ENCODE measurements at regions not wholly inside any gene's neighbourhood (a gene's known extent, or its start where the extent isn't known, plus 50 kb on each side); places are given as distances from the start of the nearest gene placed in this dataset.
"Not testable (repeated sequence)": the region's sequence is repeated elsewhere in the genome, so short reads cannot be mapped to it uniquely, and the experiment has no call there.

DNA sequence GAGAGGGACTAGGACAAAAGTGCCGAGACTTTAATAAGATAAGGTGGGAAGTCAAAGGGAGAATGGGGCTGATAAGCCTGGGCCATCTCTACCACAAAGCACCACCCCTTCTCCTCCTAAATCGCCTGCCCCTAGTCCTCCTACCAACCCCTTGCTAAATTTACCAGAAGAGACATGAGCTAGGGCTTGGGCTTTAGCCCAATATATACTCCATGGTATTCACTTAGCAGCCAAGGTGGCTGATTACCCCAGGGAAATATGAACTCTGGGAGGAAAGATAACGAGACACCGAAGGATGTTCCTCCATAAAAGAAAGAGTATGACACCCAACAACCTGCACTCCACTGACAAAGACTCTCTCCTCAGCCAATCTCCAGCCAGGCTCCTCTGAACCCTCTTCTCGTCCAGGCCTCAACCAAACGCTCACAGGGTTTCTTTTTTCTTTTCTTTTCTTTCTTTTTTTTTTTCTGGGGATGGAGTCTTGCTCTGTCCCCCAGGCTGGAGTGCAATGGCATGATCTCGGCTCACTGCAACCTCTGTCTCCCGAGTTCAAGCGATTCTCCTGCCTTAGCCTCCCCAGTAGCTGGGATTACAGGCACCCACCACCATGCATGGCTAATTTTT, 610.2 kb downstream of the UQCRFS1 start:
- no peak for DNase-seq (ENCODE audit: low read depth)

DNA sequence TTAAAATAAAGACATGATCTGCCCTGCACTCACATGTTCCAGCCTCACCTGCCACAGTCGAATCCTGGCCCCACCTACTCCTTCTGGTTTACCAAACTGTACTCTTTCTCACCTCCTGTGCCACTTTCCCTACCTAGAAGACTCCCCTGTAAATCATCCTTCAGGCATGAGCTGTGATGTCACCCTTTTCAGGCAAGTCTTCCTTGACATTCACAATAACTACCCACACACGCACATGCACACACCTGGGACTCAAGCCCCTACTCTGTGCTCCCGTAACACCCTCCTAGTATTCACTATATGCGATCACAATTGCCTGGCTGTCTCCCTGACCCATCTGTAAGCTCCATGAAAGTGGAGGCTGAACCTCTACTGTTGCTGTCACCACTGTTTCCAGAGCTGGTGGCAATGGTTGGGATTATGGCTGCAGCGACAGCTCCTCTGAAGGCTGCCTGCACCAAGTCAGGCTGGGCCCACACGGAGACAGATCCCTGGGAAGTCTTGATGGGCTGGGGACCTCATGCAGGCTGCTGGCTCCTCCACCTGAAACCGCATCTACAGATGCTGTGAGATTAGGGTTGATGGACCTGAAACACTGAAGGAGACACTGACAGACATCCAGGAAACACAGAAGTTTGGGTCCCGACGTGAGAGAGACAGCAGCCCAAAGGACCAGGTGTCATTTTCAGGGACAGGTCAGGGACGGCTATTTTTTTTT, 611.1 kb downstream of the UQCRFS1 start:
- DNase-seq (ENCODE audit: low read depth), result no peak

DNA sequence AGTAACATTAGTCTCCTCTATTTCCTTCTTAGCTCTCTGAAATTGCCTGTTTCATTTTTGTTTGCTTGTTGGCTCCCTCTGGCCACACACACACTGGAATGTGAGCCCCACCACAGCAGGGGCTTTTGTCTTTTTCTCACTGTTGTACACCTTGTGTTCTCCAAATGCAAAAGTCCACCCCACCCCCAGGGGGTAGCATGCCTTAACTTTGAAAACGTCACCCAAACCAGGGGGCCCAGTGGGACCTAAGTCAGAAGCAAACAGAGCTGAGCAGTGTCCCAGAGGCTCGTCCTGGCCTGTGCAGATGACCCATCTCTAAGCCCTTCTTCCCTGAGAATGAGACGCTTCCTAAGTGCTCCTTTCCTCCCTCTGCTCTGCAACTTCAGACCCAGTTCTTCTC, 614.1 kb downstream of the UQCRFS1 start:
- DNase-seq (ENCODE audit: low read depth), result no peak

DNA sequence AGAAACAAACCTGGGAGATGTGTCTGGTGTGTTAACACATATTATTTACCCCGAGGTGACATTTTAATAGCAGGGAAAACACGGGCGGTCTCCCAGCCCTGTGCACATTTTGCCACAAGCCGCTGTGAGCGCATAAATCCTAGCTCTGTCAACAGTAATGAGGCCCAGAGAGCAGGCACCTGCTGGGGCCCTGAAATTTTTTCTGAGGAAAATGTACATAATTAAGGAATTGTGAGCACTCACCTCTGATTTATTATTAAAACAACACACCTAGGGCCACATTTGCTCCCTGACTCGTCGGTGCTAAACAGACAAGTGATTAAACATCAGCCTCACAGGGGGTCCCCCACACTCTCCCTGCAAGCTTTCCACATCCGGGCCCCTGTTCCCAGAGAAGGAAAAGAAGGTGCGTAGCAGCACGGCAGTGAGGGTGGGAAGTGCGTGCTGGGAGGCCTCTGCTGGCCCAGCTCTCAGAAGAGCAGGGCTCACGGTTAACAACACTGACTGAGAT, 616.3 kb downstream of the UQCRFS1 start:
- DNase-seq (ENCODE audit: low read depth), result no peak

DNA sequence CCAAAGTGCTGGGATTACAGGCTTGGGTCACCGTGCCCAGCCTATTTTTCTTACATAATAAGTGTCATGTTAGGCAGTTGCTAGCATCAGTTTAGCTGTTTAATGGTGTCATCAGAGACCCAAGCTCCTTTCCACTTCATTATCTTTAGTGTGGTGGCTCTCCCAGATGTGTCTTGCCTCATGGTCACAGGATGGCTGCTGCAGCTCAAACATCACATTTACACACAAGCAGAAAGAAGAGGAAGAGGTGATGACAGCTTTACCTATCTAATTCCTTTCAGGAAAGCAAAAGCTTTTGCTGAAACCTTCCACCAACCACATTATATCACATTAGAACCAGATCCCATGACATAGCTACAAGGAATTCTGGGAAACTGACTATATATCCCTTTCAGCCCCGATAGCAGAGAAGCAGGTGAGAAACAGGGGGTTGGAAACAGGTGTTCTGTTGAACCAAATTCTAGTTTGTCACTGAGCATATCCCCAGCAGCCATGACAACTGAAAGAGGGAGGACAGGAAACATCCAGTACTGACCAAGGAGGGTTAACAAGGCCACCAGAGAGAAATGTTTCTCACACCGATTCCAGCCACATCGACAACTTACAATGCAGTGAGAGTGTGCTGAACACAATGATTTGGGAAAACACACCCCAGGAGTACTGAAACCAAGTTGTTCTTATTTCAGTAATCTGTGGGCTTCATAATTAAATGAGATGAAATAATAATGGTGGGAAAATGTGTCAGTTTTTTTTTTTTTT, 617.0 kb downstream of the UQCRFS1 start:
- no peak for DNase-seq (ENCODE audit: low read depth)

DNA sequence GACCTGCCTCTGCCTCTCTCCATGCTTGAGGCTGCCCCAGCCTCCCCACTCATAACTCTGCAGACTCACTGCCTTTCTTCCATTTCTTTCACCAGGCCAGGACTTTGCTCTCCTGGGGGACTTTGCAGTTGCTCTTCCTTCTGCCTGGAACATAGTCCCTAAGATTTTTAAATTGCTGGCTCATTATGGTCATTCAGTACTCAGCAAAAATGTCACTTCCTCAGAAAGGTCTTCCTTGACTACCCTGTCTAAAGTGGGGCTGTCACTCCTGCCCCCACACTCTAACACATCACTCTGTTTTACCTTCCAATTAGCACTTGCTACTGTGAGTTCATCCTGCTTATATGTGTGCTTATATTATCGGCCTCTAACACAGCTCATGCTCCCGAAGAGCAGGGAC, 618.2 kb downstream of the UQCRFS1 start:
- no peak for DNase-seq (ENCODE audit: low read depth)

DNA sequence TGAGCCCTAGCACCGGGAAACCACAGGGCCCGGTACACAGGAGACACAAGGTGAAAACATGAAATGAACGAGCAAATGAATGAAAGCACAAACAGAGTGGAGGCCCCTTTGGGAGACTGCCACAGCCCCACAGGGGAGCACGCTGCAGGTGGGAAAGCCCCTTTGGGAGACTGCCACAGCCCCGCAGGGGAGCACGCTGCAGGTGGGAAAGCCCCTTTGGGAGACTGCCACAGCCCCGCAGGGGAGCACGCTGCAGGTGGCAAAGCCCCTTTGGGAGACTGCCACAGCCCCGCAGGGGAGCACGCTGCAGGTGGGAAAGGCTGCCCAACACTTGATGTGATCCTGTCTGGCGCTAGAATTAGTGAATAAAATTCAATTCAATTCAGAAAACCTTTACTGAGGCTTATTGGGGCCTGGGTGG, 623.0 kb downstream of the UQCRFS1 start:
- not testable (repeated sequence) for DNase-seq (ENCODE audit: low read depth)

DNA sequence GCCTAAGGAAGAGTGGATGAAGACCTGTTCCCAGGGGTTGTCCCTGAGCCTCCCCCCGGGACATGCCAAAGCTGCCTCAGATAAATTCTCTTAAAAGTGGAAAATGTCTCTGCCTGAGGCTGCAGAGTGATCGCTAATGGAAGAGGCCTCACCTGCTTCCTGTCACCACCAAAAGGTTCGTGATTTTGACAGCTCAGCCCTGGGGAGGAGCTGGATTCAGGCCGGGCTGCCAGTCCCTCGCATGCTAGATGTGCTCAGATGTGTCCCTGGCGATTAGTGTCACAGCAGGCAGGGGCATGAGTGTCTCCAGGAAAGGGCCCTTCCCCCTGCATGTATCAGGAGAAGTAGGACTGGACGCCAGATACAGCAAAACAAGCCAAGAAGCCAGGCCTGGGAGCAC, 626.5 kb downstream of the UQCRFS1 start:
- no peak for DNase-seq (ENCODE audit: low read depth)

DNA sequence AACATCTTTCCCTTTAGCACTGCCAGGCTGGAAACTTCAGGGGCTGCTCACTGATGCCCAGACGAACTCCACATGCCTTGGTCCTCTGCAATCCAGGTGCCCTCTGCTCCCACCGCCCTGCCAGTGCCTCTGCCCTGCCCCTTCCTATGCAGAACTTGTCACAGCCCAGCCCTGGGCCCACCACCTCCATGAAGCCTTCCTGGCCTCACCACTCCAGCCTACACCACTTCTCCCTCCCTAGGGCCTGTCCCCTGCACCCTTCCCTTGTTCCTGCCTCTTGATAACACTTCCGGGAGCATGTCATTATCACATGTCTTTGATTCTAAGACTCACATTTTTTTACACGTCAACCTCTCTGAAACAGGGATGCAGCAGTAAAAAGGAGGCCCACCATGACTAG, 627.2 kb downstream of the UQCRFS1 start:
- no peak for DNase-seq (ENCODE audit: low read depth)

DNA sequence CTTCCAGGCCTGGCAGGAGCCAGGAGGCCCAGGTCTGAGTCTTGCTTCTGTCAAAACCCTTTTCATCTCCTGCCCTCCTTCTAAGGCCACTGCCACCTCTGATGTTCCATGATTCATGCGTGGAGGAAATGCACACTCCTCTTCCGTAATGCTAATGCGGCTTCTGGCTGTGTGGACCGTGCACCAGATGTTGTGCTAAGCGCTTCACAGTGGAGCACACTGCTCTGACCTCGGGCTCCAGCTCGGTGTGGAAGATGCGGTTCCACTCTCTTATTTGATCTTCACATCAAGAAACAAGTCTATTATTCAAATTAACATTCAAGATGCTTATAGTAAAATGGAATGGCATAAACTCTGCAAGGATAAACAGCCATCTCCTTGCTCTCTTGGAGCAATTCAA, 629.2 kb downstream of the UQCRFS1 start:
- no peak for DNase-seq (ENCODE audit: low read depth)

DNA sequence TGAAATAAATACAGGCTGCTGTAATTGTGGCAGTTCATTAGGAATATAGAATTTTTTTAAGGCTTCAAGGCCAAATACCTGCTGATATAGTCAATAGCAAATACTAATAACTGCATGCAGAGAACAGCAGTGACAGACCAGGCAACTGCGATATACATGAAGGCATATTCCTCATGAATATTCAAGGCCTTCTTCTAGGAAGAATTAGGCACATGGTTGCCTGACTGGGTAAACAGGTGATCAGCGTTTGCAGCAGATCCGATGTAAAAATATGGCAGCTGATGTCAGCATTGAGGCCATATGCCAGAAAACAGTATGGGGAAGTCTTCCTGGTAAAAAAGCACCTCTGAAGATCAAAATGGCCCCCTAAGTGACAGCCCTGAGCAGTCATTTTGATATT, 629.7 kb downstream of the UQCRFS1 start:
- no peak for DNase-seq (ENCODE audit: low read depth)

DNA sequence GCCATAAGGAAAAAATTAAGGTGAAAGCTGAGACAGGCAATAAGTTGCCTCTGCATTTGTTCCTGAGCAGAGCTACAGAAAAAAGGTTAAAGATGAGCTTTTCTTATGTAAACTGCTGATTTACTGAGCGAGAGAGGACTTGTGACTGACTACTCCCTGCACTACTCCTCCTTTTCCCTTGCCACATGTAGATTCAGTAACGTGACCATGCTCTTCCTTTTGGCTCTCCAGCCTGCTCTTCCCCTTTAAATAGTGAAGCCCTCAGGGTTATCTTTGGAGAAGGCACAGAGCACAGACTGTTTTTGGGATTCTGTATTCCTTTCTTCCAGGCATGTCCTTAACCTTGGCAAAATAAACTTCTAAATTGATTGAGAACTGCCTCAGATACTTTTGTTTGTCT, 630.2 kb downstream of the UQCRFS1 start:
- no peak for DNase-seq (ENCODE audit: low read depth)

DNA sequence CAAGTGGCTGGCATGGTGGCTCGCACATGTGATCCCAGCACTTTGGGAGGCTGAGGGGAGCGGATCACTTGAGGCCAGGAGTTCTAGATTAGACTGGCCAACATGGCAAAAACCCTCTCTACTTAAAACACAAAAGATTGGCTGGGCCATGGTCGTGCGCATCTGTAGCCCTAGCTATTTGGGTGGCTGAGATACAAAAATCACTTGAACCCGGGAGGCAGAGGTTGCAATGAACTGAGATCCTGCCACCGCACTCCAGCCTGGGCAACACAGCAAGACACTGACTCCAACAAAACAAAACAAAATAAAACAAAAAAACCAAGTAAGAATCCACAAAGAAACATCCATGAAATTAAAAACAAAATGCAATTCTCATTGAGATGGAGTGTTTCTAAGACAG, 630.6 kb downstream of the UQCRFS1 start:
- no peak for DNase-seq (ENCODE audit: low read depth)

DNA sequence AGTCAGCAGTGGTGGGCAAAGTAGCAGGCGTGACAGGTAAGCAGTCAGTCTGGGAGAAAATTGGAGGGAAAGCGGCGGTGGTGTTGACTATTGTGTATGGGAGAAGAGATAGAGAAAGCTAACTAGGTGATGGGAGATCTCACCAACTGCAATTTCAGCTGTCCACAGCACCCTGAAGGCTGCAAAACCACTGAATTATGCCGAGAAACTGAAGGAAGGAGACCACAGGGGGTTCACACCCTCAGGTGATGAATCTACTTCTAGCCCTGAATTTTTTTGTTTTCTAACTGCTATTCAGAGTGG, 631.5 kb downstream of the UQCRFS1 start:
- DNase-seq (ENCODE audit: low read depth), result no peak

DNA sequence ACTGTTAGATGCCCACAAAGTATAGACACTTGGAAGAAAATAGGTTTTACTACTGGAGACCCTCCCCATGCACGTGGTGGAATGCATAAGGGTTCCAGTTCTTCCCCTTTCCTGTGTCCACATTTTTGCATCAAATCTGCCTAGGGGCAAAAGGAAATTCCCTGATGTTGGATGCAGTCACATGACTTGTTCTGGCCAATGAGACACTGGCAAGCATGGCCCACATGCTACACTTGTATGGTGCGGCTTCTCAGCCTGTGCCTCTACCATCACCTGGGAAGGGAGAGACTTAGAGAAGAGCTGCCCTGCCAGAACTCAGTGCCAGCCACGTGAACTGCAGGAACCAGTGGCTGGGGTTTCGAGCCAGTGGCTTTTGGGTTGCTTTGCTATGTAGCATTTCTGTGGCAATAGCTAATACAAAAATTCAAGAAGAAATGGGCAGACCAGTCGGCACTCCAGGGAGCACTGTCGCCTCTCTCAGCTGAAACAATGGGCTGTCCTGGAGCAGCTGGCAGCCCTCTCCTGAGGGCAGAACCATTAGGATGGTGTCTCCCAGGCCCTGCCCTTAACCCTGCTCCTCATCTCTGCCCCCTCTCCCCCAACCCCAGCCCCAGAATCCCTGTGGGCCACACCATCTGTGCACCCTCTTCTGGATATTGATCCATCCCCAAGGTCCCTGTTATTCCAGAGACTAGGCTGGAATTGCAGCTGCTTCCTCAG, 634.0 kb downstream of the UQCRFS1 start:
- no peak for DNase-seq (ENCODE audit: low read depth)

DNA sequence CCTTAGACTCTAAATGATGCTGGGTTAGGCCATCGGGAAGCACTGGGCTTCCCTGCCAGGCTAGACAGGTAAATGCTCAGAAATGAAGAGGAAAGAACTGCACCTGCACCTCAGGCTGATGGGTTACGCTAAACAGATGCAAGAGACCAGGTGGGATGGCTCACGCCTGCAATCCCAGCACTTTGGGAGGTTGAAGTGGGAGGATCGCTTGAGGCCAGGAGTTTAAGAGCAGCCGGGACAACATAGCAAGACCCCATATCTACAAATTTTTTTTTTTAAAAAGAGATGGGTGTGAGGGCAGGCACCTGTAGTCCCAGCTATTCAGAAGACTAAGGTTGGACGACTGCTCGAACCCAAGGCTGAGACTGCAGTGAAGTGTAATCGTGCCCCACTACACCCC, 634.7 kb downstream of the UQCRFS1 start:
- no peak for DNase-seq (ENCODE audit: low read depth)

DNA sequence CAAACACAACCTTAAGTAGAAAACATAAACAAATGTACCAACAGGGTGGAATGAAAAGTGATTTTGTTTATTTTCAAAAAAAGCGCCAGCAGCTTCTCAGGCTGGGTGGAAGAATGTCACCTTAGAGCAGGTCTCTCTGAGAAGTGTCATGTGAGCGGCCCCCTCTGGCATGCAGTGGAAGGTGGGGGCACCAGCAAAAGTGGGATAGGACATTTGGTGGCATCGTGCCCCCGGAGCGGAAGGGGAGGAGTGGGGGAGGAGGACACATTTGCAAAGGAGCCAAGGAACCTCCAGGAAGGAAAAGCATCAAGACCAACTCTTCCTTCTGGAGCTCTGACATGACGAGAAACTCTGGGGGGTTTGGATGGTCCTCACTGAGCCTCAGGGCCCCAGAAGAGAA, 635.3 kb downstream of the UQCRFS1 start:
- no peak for DNase-seq (ENCODE audit: low read depth)

DNA sequence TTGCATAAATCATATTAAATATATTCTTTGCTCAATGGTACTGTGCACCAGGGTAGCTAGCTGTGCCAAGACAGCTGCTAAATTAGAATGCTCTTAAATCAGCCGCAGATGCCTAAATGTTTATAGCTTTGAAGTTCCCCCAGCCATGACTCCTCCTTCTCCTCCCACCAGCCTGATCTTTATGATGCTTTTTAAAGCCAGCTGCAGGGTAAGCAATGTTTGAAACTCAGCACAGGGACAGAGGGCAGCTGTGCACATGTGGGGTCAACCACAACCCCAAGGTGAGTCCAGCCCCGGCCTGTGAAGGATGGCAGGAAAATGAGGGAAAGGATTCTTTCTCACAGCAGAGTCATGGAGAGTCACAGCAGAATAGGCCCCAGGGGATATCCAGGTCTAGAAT, 635.7 kb downstream of the UQCRFS1 start:
- DNase-seq (ENCODE audit: low read depth), result no peak

DNA sequence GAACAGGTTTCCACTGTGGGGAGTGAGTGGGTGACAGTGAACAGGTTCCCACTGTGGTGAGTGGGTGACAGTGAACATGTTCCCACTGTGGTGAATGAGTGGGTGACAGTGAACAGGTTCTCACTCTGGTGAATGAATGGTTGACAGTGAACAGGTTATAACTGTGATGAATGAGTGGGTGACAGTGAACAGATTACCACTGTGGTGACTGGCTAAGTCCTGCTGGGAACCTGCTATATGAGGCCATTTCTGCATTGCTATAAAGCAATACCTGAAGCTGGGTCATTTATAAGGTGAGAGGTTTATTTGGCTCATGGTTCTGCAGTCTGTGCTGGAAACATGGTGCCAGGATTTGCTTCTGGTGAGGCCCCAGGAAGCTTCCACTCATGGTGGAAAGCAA, 637.1 kb downstream of the UQCRFS1 start:
- DNase-seq (ENCODE audit: low read depth), result no peak

DNA sequence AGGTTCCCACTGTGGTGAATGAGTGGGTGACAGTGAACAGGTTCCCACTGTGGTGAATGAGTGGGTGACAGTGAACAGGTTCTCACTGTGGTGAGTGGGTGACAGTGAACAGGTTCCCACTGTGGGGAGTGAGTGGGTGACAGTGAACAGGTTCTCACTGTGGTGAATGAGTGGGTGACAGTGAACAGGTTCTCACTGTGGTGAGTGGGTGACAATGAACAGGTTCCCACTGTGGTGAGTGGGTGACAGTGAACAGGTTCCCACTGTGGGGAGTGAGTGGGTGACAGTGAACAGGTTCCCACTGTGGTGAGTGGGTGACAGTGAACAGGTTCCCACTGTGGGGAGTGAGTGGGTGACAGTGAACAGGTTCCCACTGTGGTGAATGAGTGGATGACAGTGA, 637.6 kb downstream of the UQCRFS1 start:
- DNase-seq (ENCODE audit: low read depth), result not testable (repeated sequence)

DNA sequence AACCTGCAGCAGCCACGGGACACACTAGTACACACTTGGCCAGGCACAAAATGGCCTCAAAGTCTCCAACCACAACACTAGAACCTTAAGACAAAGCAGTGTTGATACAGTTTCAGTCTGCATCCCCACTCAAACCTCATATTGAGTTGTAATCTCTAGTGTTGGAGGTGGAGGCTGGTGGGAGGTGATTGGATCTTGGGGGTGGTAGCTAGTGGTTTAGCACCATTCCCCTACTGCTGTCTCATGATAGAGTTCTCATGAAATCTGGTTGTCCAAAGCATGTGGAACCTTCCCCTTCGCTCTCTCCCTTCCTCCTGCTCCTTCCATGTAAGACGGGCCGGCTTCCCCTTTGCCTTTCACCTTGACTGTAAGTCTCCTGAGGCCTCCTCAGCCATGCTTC, 638.7 kb downstream of the UQCRFS1 start:
- no peak for DNase-seq (ENCODE audit: low read depth)
